ENCODE measurements at regions not wholly inside any gene's neighbourhood (a gene's known extent, or its start where the extent isn't known, plus 50 kb on each side); places are given as distances from the start of the nearest gene placed in this dataset.
"Not testable (repeated sequence)": the region's sequence is repeated elsewhere in the genome, so short reads cannot be mapped to it uniquely, and the experiment has no call there.

GRCh38 chr3:176628101-176628639, 569.1 kb downstream of the TBL1XR1 start:
- DNase-seq (ENCODE audit: low read depth) = no peak

- DNase-seq (ENCODE audit: low read depth) = no peak
Measured at GRCh38 chr3:176623468-176624150, 573.7 kb downstream of the TBL1XR1 start.

GRCh38 chr3:176619833-176620232, 577.4 kb downstream of the TBL1XR1 start:
- no peak for DNase-seq (ENCODE audit: low read depth)

- DNase-seq (ENCODE audit: low read depth) = no peak
Measured at GRCh38 chr3:176615826-176616225, 581.5 kb downstream of the TBL1XR1 start.

- DNase-seq (ENCODE audit: low read depth) = no peak
Measured at GRCh38 chr3:176611703-176612102, 585.6 kb downstream of the TBL1XR1 start.

GRCh38 chr3:176609361-176609760, 587.9 kb downstream of the TBL1XR1 start:
- no peak for DNase-seq (ENCODE audit: low read depth)

- not testable (repeated sequence) for DNase-seq (ENCODE audit: low read depth)
Measured at GRCh38 chr3:176605553-176605952, 591.7 kb downstream of the TBL1XR1 start.

- no peak for DNase-seq (ENCODE audit: low read depth)
Measured at GRCh38 chr3:176595307-176595706, 602.0 kb downstream of the TBL1XR1 start.

- no peak for DNase-seq (ENCODE audit: low read depth)
Measured at GRCh38 chr3:176590722-176591121, 606.6 kb downstream of the TBL1XR1 start.

GRCh38 chr3:176587089-176587488, 610.2 kb downstream of the TBL1XR1 start:
- no peak for DNase-seq (ENCODE audit: low read depth)

GRCh38 chr3:176584413-176585176, 612.7 kb downstream of the TBL1XR1 start:
- no peak for DNase-seq (ENCODE audit: low read depth)

GRCh38 chr3:176583956-176584355, 613.3 kb downstream of the TBL1XR1 start:
- DNase-seq (ENCODE audit: low read depth) = no peak

- no peak for DNase-seq (ENCODE audit: low read depth)
Measured at GRCh38 chr3:176581589-176581988, 615.7 kb downstream of the TBL1XR1 start.

- no peak for DNase-seq (ENCODE audit: low read depth)
Measured at GRCh38 chr3:176579711-176580185, 617.5 kb downstream of the TBL1XR1 start.

GRCh38 chr3:176578316-176578715, 619.0 kb downstream of the TBL1XR1 start:
- DNase-seq (ENCODE audit: low read depth) = no peak

- no peak for DNase-seq (ENCODE audit: low read depth)
Measured at GRCh38 chr3:176577447-176577846, 619.8 kb downstream of the TBL1XR1 start.

GRCh38 chr3:176574786-176575185, 622.5 kb downstream of the TBL1XR1 start:
- no peak for DNase-seq (ENCODE audit: low read depth)

- no peak for DNase-seq (ENCODE audit: low read depth)
Measured at GRCh38 chr3:176571926-176572325, 625.4 kb downstream of the TBL1XR1 start.

- DNase-seq (ENCODE audit: low read depth) = no peak
Measured at GRCh38 chr3:176570992-176571391, 626.3 kb downstream of the TBL1XR1 start.

- no peak for DNase-seq (ENCODE audit: low read depth)
Measured at GRCh38 chr3:176568189-176568588, 629.1 kb downstream of the TBL1XR1 start.

GRCh38 chr3:176566757-176567156, 630.5 kb downstream of the TBL1XR1 start:
- DNase-seq (ENCODE audit: low read depth) = no peak

- no peak for DNase-seq (ENCODE audit: low read depth)
Measured at GRCh38 chr3:176562331-176562730, 635.0 kb downstream of the TBL1XR1 start.

- DNase-seq (ENCODE audit: low read depth) = no peak
Measured at GRCh38 chr3:176561826-176562225, 635.5 kb downstream of the TBL1XR1 start.
